SU-DHL-6 (cell line): ENCODE measurements at regions not wholly inside any gene's neighbourhood (a gene's known extent, or its start where the extent isn't known, plus 50 kb on each side); places are given as distances from the start of the nearest gene placed in this dataset.

ENCODE experiments used
- H2AFZ ChIP-seq: fragments of 200-600 bp; sonication (generic); 2 replicates; pipeline ENCODE4 v1.6.1; 2014; ENCODE audit warnings: low read depth, mild to moderate bottlenecking, moderate library complexity, mixed read lengths, antibody characterized with exemption, low read length; ENCODE audit not compliant: severe bottlenecking
- H3F3A ChIP-seq: fragments of 200-600 bp; shearing (Covaris generic); 2 replicates; pipeline ENCODE4 v1.6.0; 2016; ENCODE audit warnings: antibody characterized with exemption, mild to moderate bottlenecking; ENCODE audit not compliant: insufficient read depth
- H3K27ac ChIP-seq: fragments of 200-600 bp; sonication (generic); 2 replicates; pipeline ENCODE4 v1.5.1; 2016; ENCODE audit warnings: low read depth, mild to moderate bottlenecking, low read length, moderate library complexity, mixed read lengths
- H3K27me3 ChIP-seq: fragments of 200-600 bp; sonication (generic), shearing (Covaris generic); 2 replicates; pipeline ENCODE4 v1.6.0; 2014; ENCODE audit warnings: mild to moderate bottlenecking, low read length
- H3K36me3 ChIP-seq: fragments of 200-600 bp; sonication (generic); 2 replicates; pipeline ENCODE4 v1.6.1; 2014; ENCODE audit warnings: mild to moderate bottlenecking, low read length, mixed read lengths
- H3K4me2 ChIP-seq: fragments of 300-600, 200-600 bp; shearing (Covaris generic), sonication (generic); 2 replicates; pipeline ENCODE4 v1.6.0; 2014; ENCODE audit warnings: low read length, low read depth, mild to moderate bottlenecking; ENCODE audit not compliant: poor library complexity, severe bottlenecking
- H3K4me3 ChIP-seq: fragments of 200-600 bp; sonication (generic); 2 replicates; pipeline ENCODE4 v1.5.1; 2014; ENCODE audit warnings: antibody characterized with exemption, low read length, mild to moderate bottlenecking, mixed read lengths; ENCODE audit not compliant: insufficient read depth, poor library complexity, severe bottlenecking
- H3K79me2 ChIP-seq: fragments of 200-600 bp; sonication (generic); 2 replicates; pipeline ENCODE4 v1.6.1; 2014; ENCODE audit warnings: mild to moderate bottlenecking, low read length, moderate library complexity; ENCODE audit not compliant: insufficient read depth
- H3K9ac ChIP-seq: fragments of 200-600 bp; sonication (generic); 2 replicates; pipeline ENCODE4 v1.7.0; 2014; ENCODE audit warnings: mild to moderate bottlenecking, low read length
- H3K9me2 ChIP-seq: fragments of 200-600 bp; sonication (generic); replicated peaks from 2 replicates; pipeline ENCODE4 v1.6.1; 2014; ENCODE audit warnings: low read length; ENCODE audit not compliant: insufficient read depth
- H3K9me3 ChIP-seq: fragments of 200-600 bp; sonication (generic); 2 replicates; pipeline ENCODE4 v1.6.1; 2014; ENCODE audit warnings: low read length, mixed read lengths; ENCODE audit not compliant: insufficient read depth
- H4K20me1 ChIP-seq: fragments of 200-600 bp; sonication (generic); 2 replicates; pipeline ENCODE4 v1.6.1; 2014; ENCODE audit warnings: low read depth, mild to moderate bottlenecking, antibody characterized with exemption, low read length, moderate library complexity, mixed read lengths
- CTCF ChIP-seq: fragments of 200-600 bp; sonication (generic); IDR thresholded peaks from one replicate; pipeline ENCODE4 v1.5.1; 2017; ENCODE audit warnings: antibody characterized with exemption, mild to moderate bottlenecking, low read length, moderate library complexity; ENCODE audit not compliant: insufficient read depth, poor library complexity, severe bottlenecking
- EZH2phosphoT487 ChIP-seq: fragments of 200-600 bp; sonication (generic), shearing (Covaris generic); conservative IDR thresholded peaks from 2 replicates; pipeline ENCODE4 v1.6.1; 2018; ENCODE audit warnings: mild to moderate bottlenecking, antibody characterized with exemption, low read length, moderate library complexity, mixed read lengths

GRCh38 chr5:34409373-34409772, 246.8 kb upstream of the RAI14 start:
- Histone ChIP-seq H3K9me2 (no peaks in the 10 kb centered on the region), H3K4me2 (no peak overlapping the region), H3K9ac (no peak overlapping the region), H3K4me3 (no peak overlapping the region), H3K36me3 (no peaks in the 10 kb centered on the region), H3K79me2 (no peaks in the 10 kb centered on the region), H2AFZ (no peak overlapping the region), H3K27me3 (no peaks in the 10 kb centered on the region), H3F3A (no peaks in the 10 kb centered on the region), H4K20me1 (no peaks in the 10 kb centered on the region), H3K27ac (no peak overlapping the region), H3K9me3 (no peaks in the 10 kb centered on the region)
- no peak for TF ChIP-seq EZH2phosphoT487
- no peak for TF ChIP-seq CTCF

- H3K9ac ChIP-seq: no peak overlapping the region
- no peak overlapping the region for H3K4me2 ChIP-seq
- no peaks in the 10 kb centered on the region for H3K9me2 ChIP-seq
- no peaks in the 10 kb centered on the region for H4K20me1 ChIP-seq
- no peaks in the 10 kb centered on the region for H3K79me2 ChIP-seq
- no peak overlapping the region for H2AFZ ChIP-seq
- no peaks in the 10 kb centered on the region for H3K9me3 ChIP-seq
- no peak for TF ChIP-seq EZH2phosphoT487
- no peak for TF ChIP-seq CTCF
- no peak overlapping the region for H3K4me3 ChIP-seq
- H3K27ac ChIP-seq: no peak overlapping the region
- no peaks in the 10 kb centered on the region for H3K36me3 ChIP-seq
- no peaks in the 10 kb centered on the region for H3F3A ChIP-seq
- no peaks in the 10 kb centered on the region for H3K27me3 ChIP-seq
Observed at GRCh38 chr5:34410411-34411139, 245.6 kb upstream of the RAI14 start.

- H3F3A ChIP-seq: no peaks in the 10 kb centered on the region
- H3K9ac ChIP-seq: no peak overlapping the region
- no peak overlapping the region for H3K4me2 ChIP-seq
- no peak overlapping the region for H2AFZ ChIP-seq
- H4K20me1 ChIP-seq: no peaks in the 10 kb centered on the region
- no peaks in the 10 kb centered on the region for H3K79me2 ChIP-seq
- TF ChIP-seq EZH2phosphoT487 (no peak), CTCF (no peak)
- no peaks in the 10 kb centered on the region for H3K9me2 ChIP-seq
- H3K36me3 ChIP-seq: no peaks in the 10 kb centered on the region
- no peak overlapping the region for H3K4me3 ChIP-seq
- H3K27ac ChIP-seq: no peak overlapping the region
- H3K27me3 ChIP-seq: no peaks in the 10 kb centered on the region
- no peaks in the 10 kb centered on the region for H3K9me3 ChIP-seq
Observed at GRCh38 chr5:34411470-34412346, 244.4 kb upstream of the RAI14 start.
